ENCODE measurements at regions not wholly inside any gene's neighbourhood (a gene's known extent, or its start where the extent isn't known, plus 50 kb on each side); places are given as distances from the start of the nearest gene placed in this dataset.

- no peak overlapping the region for H2BK12ac ChIP-seq (ENCODE audit: low read length)
- no peak overlapping the region for H2AFZ ChIP-seq (ENCODE audit: low read length)
- no peak overlapping the region for H3K9ac ChIP-seq (ENCODE audit: low read depth, low read length, poor library complexity)
- H2BK15ac ChIP-seq (ENCODE audit: low read length) = no peak overlapping the region
- no peak overlapping the region for H2BK5ac ChIP-seq (ENCODE audit: low read length)
- no peak overlapping the region for H4K91ac ChIP-seq (ENCODE audit: low read depth, low read length, poor library complexity)
- H3K27ac ChIP-seq (replicated peaks; ENCODE audit: low read length) = no peak overlapping the region
- H3K4ac ChIP-seq (ENCODE audit: low read length) = no peak overlapping the region
- H3K4me1 ChIP-seq (ENCODE audit: control insufficient read depth in 2 of 2, insufficient read depth in 1 of 2, low read depth in 1 of 2, low read length in 2 of 2) = peaks cover 1 to 5% of the 10 kb centered on the region in 2 donors
- H3K9me3 ChIP-seq (replicated peaks in 1 of 2; ENCODE audit: control insufficient read depth in 2 of 2, insufficient read depth in 1 of 2, low read depth in 1 of 2, low read length in 2 of 2) = no peaks in the 10 kb centered on the region
- no peak for DNase-seq (ENCODE audit: low spot score)
- no peak overlapping the region for H3K23ac ChIP-seq (ENCODE audit: low read depth, low read length, poor library complexity)
- H3K18ac ChIP-seq (ENCODE audit: low read length) = no peak overlapping the region
- H3K4me2 ChIP-seq (ENCODE audit: insufficient read depth, low read length, poor library complexity, severe bottlenecking) = no peak overlapping the region
- H3K27me3 ChIP-seq (ENCODE audit: control insufficient read depth in 3 of 3, insufficient read depth in 3 of 3, low read depth in 1 of 3, low read length in 3 of 3) = no peaks in the 10 kb centered on the region
- no peak overlapping the region for H4K8ac ChIP-seq (ENCODE audit: low read depth, low read length)
- no peak overlapping the region for H3K4me3 ChIP-seq (ENCODE audit: low read length in 2 of 2)
- H3K36me3 ChIP-seq (replicated peaks in 1 of 2; ENCODE audit: control insufficient read depth in 2 of 2, insufficient read depth in 2 of 2, low read length in 2 of 2) = no peaks in the 10 kb centered on the region
- no peak overlapping the region for H2AK5ac ChIP-seq (ENCODE audit: low read depth, low read length)
- no peak overlapping the region for H2BK120ac ChIP-seq (ENCODE audit: low read depth, low read length)
- H3K79me1 ChIP-seq (ENCODE audit: low read depth, low read length) = no peaks in the 10 kb centered on the region
- H3K14ac ChIP-seq (ENCODE audit: low read length) = no peak overlapping the region
Measured at GRCh38 chr1:56213068-56213467, 366.3 kb downstream of the PLPP3 start.

DNA sequence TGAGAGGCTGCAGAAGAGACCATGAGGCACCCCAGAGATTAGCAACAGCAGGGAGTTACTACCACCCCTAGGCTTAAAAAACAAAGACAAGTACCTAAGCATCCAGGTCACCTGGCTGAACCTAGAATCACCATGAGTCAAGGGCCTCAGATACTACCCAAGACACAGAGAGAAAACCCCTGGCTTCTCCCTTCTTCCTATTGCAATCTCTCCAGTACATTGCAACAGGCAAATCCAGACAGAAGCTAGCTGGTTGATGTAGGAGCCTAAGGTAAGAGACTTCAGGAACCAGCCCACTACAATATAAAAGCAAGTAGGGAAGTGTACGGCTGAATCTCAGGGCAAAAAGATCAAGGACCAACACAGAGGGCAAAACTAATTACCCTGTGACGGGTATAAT is 367.2 kb downstream of the PLPP3 start:
- no CpG with 5 or more reads among the region's 2 CpGs for WGBS, 2 donors (ENCODE audit: extremely low coverage in 2 of 2, insufficient read length in 2 of 2, insufficient replicate concordance in 1 of 2)
- H2BK15ac ChIP-seq (ENCODE audit: low read length) = no peak overlapping the region
- H2AFZ ChIP-seq (ENCODE audit: low read length) = no peak overlapping the region

DNA sequence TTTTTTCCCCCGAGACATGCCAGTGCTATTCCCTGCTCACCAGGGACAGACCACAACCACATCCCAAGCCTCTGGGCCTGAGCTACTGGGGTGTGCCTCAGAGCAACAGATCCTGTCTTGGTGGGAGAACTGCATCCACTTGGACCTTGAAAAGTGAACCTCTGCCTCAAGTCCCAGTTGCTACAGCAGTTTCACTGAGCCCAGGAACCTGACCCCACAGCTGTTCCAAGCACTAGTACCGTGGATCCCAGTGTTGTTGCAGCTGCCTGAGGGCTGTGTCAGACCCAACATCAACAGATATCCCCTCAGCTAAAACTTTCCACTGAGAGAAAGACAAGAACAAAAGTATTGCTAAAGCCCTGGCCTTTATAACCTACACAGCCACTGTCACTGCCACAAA is 373.0 kb downstream of the PLPP3 start:
- Histone ChIP-seq H3K4me2 (ENCODE audit: insufficient read depth, low read length, poor library complexity, severe bottlenecking) (no peak overlapping the region), H2BK12ac (ENCODE audit: low read length) (no peak overlapping the region), H4K8ac (ENCODE audit: low read depth, low read length) (no peak overlapping the region), H2AFZ (ENCODE audit: low read length) (no peak overlapping the region), H3K4ac (ENCODE audit: low read length) (no peak overlapping the region), H3K27me3 (ENCODE audit: control insufficient read depth in 3 of 3, insufficient read depth in 3 of 3, low read depth in 1 of 3, low read length in 3 of 3) (no peaks in the 10 kb centered on the region), H3K14ac (ENCODE audit: low read length) (no peak overlapping the region), H3K4me3 (ENCODE audit: low read length in 2 of 2) (no peak overlapping the region), H2BK15ac (ENCODE audit: low read length) (no peak overlapping the region), H2AK5ac (ENCODE audit: low read depth, low read length) (no peak overlapping the region), H3K23ac (ENCODE audit: low read depth, low read length, poor library complexity) (no peak overlapping the region), H4K91ac (ENCODE audit: low read depth, low read length, poor library complexity) (no peak overlapping the region), H2BK5ac (ENCODE audit: low read length) (no peak overlapping the region), H3K9me3 (replicated peaks in 1 of 2; ENCODE audit: control insufficient read depth in 2 of 2, insufficient read depth in 1 of 2, low read depth in 1 of 2, low read length in 2 of 2) (peaks cover 7 to 8% of the 10 kb centered on the region in 2 donors), H3K18ac (ENCODE audit: low read length) (no peak overlapping the region), H2BK120ac (ENCODE audit: low read depth, low read length) (no peak overlapping the region), H3K4me1 (ENCODE audit: control insufficient read depth in 2 of 2, insufficient read depth in 1 of 2, low read depth in 1 of 2, low read length in 2 of 2) (no peaks in the 10 kb centered on the region), H3K27ac (replicated peaks; ENCODE audit: low read length) (no peak overlapping the region), H3K9ac (ENCODE audit: low read depth, low read length, poor library complexity) (no peak overlapping the region), H3K79me1 (ENCODE audit: low read depth, low read length) (no peaks in the 10 kb centered on the region), H3K36me3 (replicated peaks in 1 of 2; ENCODE audit: control insufficient read depth in 2 of 2, insufficient read depth in 2 of 2, low read length in 2 of 2) (no peaks in the 10 kb centered on the region)
- no peak for DNase-seq (ENCODE audit: low spot score)
- WGBS, 2 donors (ENCODE audit: extremely low coverage in 2 of 2, insufficient read length in 2 of 2, insufficient replicate concordance in 1 of 2) = no CpG with 5 or more reads among the region's 2 CpGs

More for the DNA sequence above, 367.2 kb downstream of the PLPP3 start:
- Histone ChIP-seq H3K36me3 (replicated peaks in 1 of 2; ENCODE audit: control insufficient read depth in 2 of 2, insufficient read depth in 2 of 2, low read length in 2 of 2) (no peaks in the 10 kb centered on the region), H3K4me2 (ENCODE audit: insufficient read depth, low read length, poor library complexity, severe bottlenecking) (no peak overlapping the region), H3K79me1 (ENCODE audit: low read depth, low read length) (no peaks in the 10 kb centered on the region), H4K91ac (ENCODE audit: low read depth, low read length, poor library complexity) (no peak overlapping the region), H3K18ac (ENCODE audit: low read length) (no peak overlapping the region), H2BK12ac (ENCODE audit: low read length) (no peak overlapping the region), H3K9ac (ENCODE audit: low read depth, low read length, poor library complexity) (no peak overlapping the region), H2BK120ac (ENCODE audit: low read depth, low read length) (no peak overlapping the region), H3K27ac (replicated peaks; ENCODE audit: low read length) (no peak overlapping the region), H3K4me3 (ENCODE audit: low read length in 2 of 2) (no peak overlapping the region), H2AK5ac (ENCODE audit: low read depth, low read length) (no peak overlapping the region), H3K23ac (ENCODE audit: low read depth, low read length, poor library complexity) (no peak overlapping the region), H3K4me1 (ENCODE audit: control insufficient read depth in 2 of 2, insufficient read depth in 1 of 2, low read depth in 1 of 2, low read length in 2 of 2) (peaks cover 1 to 5% of the 10 kb centered on the region in 2 donors), H3K14ac (ENCODE audit: low read length) (no peak overlapping the region), H3K27me3 (ENCODE audit: control insufficient read depth in 3 of 3, insufficient read depth in 3 of 3, low read depth in 1 of 3, low read length in 3 of 3) (no peaks in the 10 kb centered on the region), H2BK5ac (ENCODE audit: low read length) (no peak overlapping the region), H3K4ac (ENCODE audit: low read length) (no peak overlapping the region), H3K9me3 (replicated peaks in 1 of 2; ENCODE audit: control insufficient read depth in 2 of 2, insufficient read depth in 1 of 2, low read depth in 1 of 2, low read length in 2 of 2) (peaks cover 2 to 4% of the 10 kb centered on the region in 2 donors), H4K8ac (ENCODE audit: low read depth, low read length) (no peak overlapping the region)
- no peak for DNase-seq (ENCODE audit: low spot score)

DNA sequence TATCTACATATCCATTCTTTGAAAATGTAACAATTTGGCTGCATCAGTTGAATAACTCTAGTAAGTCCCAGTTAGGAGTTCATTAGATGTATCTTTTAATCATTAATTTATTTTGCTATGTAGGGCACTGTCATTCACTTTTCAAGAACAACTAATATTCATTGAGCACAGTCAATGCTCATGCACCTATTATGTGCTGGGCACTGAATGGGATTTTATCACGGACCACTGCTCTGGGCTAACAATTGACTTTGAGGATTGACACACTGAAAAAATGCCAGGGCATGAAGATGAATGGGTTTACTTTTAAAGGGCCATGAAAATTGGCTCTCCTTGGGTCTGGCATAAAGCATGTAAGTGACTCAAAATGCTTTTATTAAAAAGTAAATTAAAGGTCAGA is 375.2 kb downstream of the PLPP3 start:
- H3K4me2 ChIP-seq (ENCODE audit: insufficient read depth, low read length, poor library complexity, severe bottlenecking) = no peak overlapping the region
- no peak overlapping the region for H2BK120ac ChIP-seq (ENCODE audit: low read depth, low read length)
- H3K14ac ChIP-seq (ENCODE audit: low read length) = no peak overlapping the region
- no peaks in the 10 kb centered on the region for H3K27me3 ChIP-seq (ENCODE audit: control insufficient read depth in 3 of 3, insufficient read depth in 3 of 3, low read depth in 1 of 3, low read length in 3 of 3)
- no peak overlapping the region for H3K4ac ChIP-seq (ENCODE audit: low read length)
- H2BK5ac ChIP-seq (ENCODE audit: low read length) = no peak overlapping the region
- no peak overlapping the region for H2BK12ac ChIP-seq (ENCODE audit: low read length)
- H3K18ac ChIP-seq (ENCODE audit: low read length) = no peak overlapping the region
- no peak overlapping the region for H3K4me3 ChIP-seq (ENCODE audit: low read length in 2 of 2)
- no peak overlapping the region for H4K8ac ChIP-seq (ENCODE audit: low read depth, low read length)
- no peak overlapping the region for H3K23ac ChIP-seq (ENCODE audit: low read depth, low read length, poor library complexity)
- H3K79me1 ChIP-seq (ENCODE audit: low read depth, low read length) = no peaks in the 10 kb centered on the region
- WGBS, 2 donors (ENCODE audit: extremely low coverage in 2 of 2, insufficient read length in 2 of 2, insufficient replicate concordance in 1 of 2) = no CpG with 5 or more reads among the region's 1 CpG
- H3K27ac ChIP-seq (replicated peaks; ENCODE audit: low read length) = no peak overlapping the region
- H3K36me3 ChIP-seq (replicated peaks in 1 of 2; ENCODE audit: control insufficient read depth in 2 of 2, insufficient read depth in 2 of 2, low read length in 2 of 2) = no peaks in the 10 kb centered on the region
- H3K4me1 ChIP-seq (ENCODE audit: control insufficient read depth in 2 of 2, insufficient read depth in 1 of 2, low read depth in 1 of 2, low read length in 2 of 2) = peaks cover 0 to 1% of the 10 kb centered on the region in 2 donors
- H4K91ac ChIP-seq (ENCODE audit: low read depth, low read length, poor library complexity) = no peak overlapping the region
- no peak for DNase-seq (ENCODE audit: low spot score)
- H2AK5ac ChIP-seq (ENCODE audit: low read depth, low read length) = no peak overlapping the region
- no peak overlapping the region for H3K9ac ChIP-seq (ENCODE audit: low read depth, low read length, poor library complexity)
- no peak overlapping the region for H2BK15ac ChIP-seq (ENCODE audit: low read length)
- peaks cover 7 to 8% of the 10 kb centered on the region in 2 donors for H3K9me3 ChIP-seq (replicated peaks in 1 of 2; ENCODE audit: control insufficient read depth in 2 of 2, insufficient read depth in 1 of 2, low read depth in 1 of 2, low read length in 2 of 2)
- H2AFZ ChIP-seq (ENCODE audit: low read length) = no peak overlapping the region

Measured in neuronal stem cell (in vitro differentiated cells).